Mesothelial cell of epicardium (in vitro differentiated cells): ENCODE measurements at regions not wholly inside any gene's neighbourhood (a gene's known extent, or its start where the extent isn't known, plus 50 kb on each side); places are given as distances from the start of the nearest gene placed in this dataset.

Experiments
- DNase-seq, 2 experiments: peaks; one replicate each; pipeline ENCODE4 v3.0.0; 2021; ENCODE audit warnings: low spot score in 2 of 2; ENCODE audit not compliant: unreplicated experiment in 2 of 2
- H3K27ac Mint-ChIP-seq: 2 replicates; pipeline ENCODE4 v1.8.0; 2021; ENCODE audit warnings: mixed read lengths
- H3K27me3 Mint-ChIP-seq: 2 replicates; pipeline ENCODE4 v1.8.0; 2021; ENCODE audit warnings: low read depth, mixed read lengths
- H3K36me3 Mint-ChIP-seq: 2 replicates; pipeline ENCODE4 v1.8.0; 2021; ENCODE audit warnings: mixed read lengths
- H3K4me1 Mint-ChIP-seq: 2 replicates; pipeline ENCODE4 v1.8.0; 2021; ENCODE audit warnings: mixed read lengths
- H3K4me3 Mint-ChIP-seq: 2 replicates; pipeline ENCODE4 v1.8.0; 2021; ENCODE audit warnings: mild to moderate bottlenecking, moderate library complexity, mixed read lengths
- H3K9me3 Mint-ChIP-seq: 2 replicates; pipeline ENCODE4 v1.8.0; 2021; ENCODE audit warnings: mixed read lengths
- CTCF ChIP-seq: fragments of 200-600 bp; sonication (generic); IDR thresholded peaks from one replicate; pipeline ENCODE4 v1.5.0; 2021; ENCODE audit warnings: antibody characterized with exemption; ENCODE audit not compliant: unreplicated experiment

GRCh38 chr5:105132581-105132980, 1570.0 kb upstream of the NUDT12 start:
- Mint-ChIP-seq H3K4me3 (no peak overlapping the region), H3K4me1 (peaks cover 6% of the 10 kb centered on the region), H3K36me3 (no peaks in the 10 kb centered on the region), H3K27ac (no peak overlapping the region), H3K27me3 (no peaks in the 10 kb centered on the region), H3K9me3 (peaks cover 41% of the 10 kb centered on the region)
- DNase-seq, result no peak
- TF ChIP-seq CTCF, result no peak

- no peak overlapping the region for H3K27ac Mint-ChIP-seq
- no peak overlapping the region for H3K4me3 Mint-ChIP-seq
- peaks cover 6% of the 10 kb centered on the region for H3K4me1 Mint-ChIP-seq
- H3K27me3 Mint-ChIP-seq, result no peaks in the 10 kb centered on the region
- H3K36me3 Mint-ChIP-seq, result no peaks in the 10 kb centered on the region
- no peak for TF ChIP-seq CTCF
- DNase-seq, result no peak
- peaks cover 41% of the 10 kb centered on the region for H3K9me3 Mint-ChIP-seq
These were observed 1568.5 kb upstream of the NUDT12 start for GRCh38 chr5:105131045-105131444.

GRCh38 chr5:105101577-105101976, 1539.0 kb upstream of the NUDT12 start:
- no peak for TF ChIP-seq CTCF
- Mint-ChIP-seq H3K27ac (peak overlapping the region; percentile 83), H3K36me3 (no peaks in the 10 kb centered on the region), H3K27me3 (no peaks in the 10 kb centered on the region), H3K4me1 (peaks cover 14% of the 10 kb centered on the region), H3K9me3 (peaks cover 7% of the 10 kb centered on the region), H3K4me3 (no peak overlapping the region)
- no peak for DNase-seq

- H3K4me3 Mint-ChIP-seq, result no peak overlapping the region
- peaks cover 36% of the 10 kb centered on the region for H3K9me3 Mint-ChIP-seq
- H3K4me1 Mint-ChIP-seq, result peaks cover 5% of the 10 kb centered on the region
- DNase-seq, result no peak
- no peaks in the 10 kb centered on the region for H3K27me3 Mint-ChIP-seq
- peaks cover 16% of the 10 kb centered on the region for H3K36me3 Mint-ChIP-seq
- TF ChIP-seq CTCF, result no peak
- H3K27ac Mint-ChIP-seq, result no peak overlapping the region
These were observed 1526.4 kb upstream of the NUDT12 start for GRCh38 chr5:105088961-105089360.

GRCh38 chr5:105088102-105088501, 1525.5 kb upstream of the NUDT12 start:
- no peak for DNase-seq
- Mint-ChIP-seq H3K9me3 (peaks cover 28% of the 10 kb centered on the region), H3K4me1 (peaks cover 5% of the 10 kb centered on the region), H3K27ac (no peak overlapping the region), H3K27me3 (no peaks in the 10 kb centered on the region), H3K36me3 (peaks cover 10% of the 10 kb centered on the region), H3K4me3 (no peak overlapping the region)
- no peak for TF ChIP-seq CTCF

GRCh38 chr5:105057893-105058292, 1495.3 kb upstream of the NUDT12 start:
- Mint-ChIP-seq H3K36me3 (peaks cover 9% of the 10 kb centered on the region), H3K4me1 (peaks cover 3% of the 10 kb centered on the region), H3K4me3 (no peak overlapping the region), H3K27ac (no peak overlapping the region), H3K27me3 (no peaks in the 10 kb centered on the region), H3K9me3 (peaks cover 23% of the 10 kb centered on the region)
- no peak for DNase-seq
- no peak for TF ChIP-seq CTCF
